Effector memory CD4-positive, alpha-beta T cell (primary cell): ENCODE measurements at regions not wholly inside any gene's neighbourhood (a gene's known extent, or its start where the extent isn't known, plus 50 kb on each side); places are given as distances from the start of the nearest gene placed in this dataset.

Source experiments
- DNase-seq, 3 donors: peaks; one replicate each; pipeline ENCODE4 v3.0.0-alpha.2; 2020
- H3K27ac ChIP-seq: 2 replicates; pipeline ENCODE4 v1.7.0; 2013; ENCODE audit warnings: mild to moderate bottlenecking, low read length, moderate library complexity; ENCODE audit not compliant: insufficient read depth, poor library complexity, severe bottlenecking
- H3K27me3 ChIP-seq: replicated peaks from 2 replicates; pipeline ENCODE4 v1.7.0; 2013; ENCODE audit warnings: mild to moderate bottlenecking, low read length; ENCODE audit not compliant: insufficient read depth, control insufficient read depth, poor library complexity, severe bottlenecking
- H3K36me3 ChIP-seq: 2 replicates; pipeline ENCODE4 v1.7.0; 2013; ENCODE audit warnings: mild to moderate bottlenecking, low read length, moderate library complexity; ENCODE audit not compliant: control insufficient read depth, insufficient read depth
- H3K4me1 ChIP-seq: 2 replicates; pipeline ENCODE4 v1.7.0; 2013; ENCODE audit warnings: low read length, mild to moderate bottlenecking; ENCODE audit not compliant: control insufficient read depth, insufficient read depth, poor library complexity, severe bottlenecking
- H3K4me3 ChIP-seq: 2 replicates; pipeline ENCODE4 v1.7.0; 2013; ENCODE audit warnings: low read length, low read depth, mild to moderate bottlenecking; ENCODE audit not compliant: insufficient read depth, poor library complexity, severe bottlenecking
- H3K9me3 ChIP-seq: 2 replicates; pipeline ENCODE4 v1.7.0; 2013; ENCODE audit warnings: mild to moderate bottlenecking, low read length, moderate library complexity; ENCODE audit not compliant: control insufficient read depth

- no peak for DNase-seq
- no peaks in the 10 kb centered on the region for H3K36me3 ChIP-seq
- no peaks in the 10 kb centered on the region for H3K27me3 ChIP-seq
- H3K4me3 ChIP-seq, result no peak overlapping the region
- H3K9me3 ChIP-seq, result no peaks in the 10 kb centered on the region
- no peaks in the 10 kb centered on the region for H3K4me1 ChIP-seq
- H3K27ac ChIP-seq, result no peak overlapping the region
Measured at GRCh38 chr10:8894148-8894547, 839.7 kb downstream of the GATA3 start.

GRCh38 chr10:8897769-8898168 lies 843.3 kb downstream of the GATA3 start:
- no peaks in the 10 kb centered on the region for H3K4me1 ChIP-seq
- no peaks in the 10 kb centered on the region for H3K9me3 ChIP-seq
- H3K4me3 ChIP-seq, result no peak overlapping the region
- no peaks in the 10 kb centered on the region for H3K36me3 ChIP-seq
- peak overlapping the region; percentile 46 for H3K27ac ChIP-seq
- H3K27me3 ChIP-seq, result no peaks in the 10 kb centered on the region
- DNase-seq, result no peak

- Histone ChIP-seq H3K36me3 (no peaks in the 10 kb centered on the region), H3K27ac (peak overlapping the region; percentile 46), H3K27me3 (no peaks in the 10 kb centered on the region), H3K4me3 (no peak overlapping the region), H3K4me1 (no peaks in the 10 kb centered on the region), H3K9me3 (no peaks in the 10 kb centered on the region)
- no peak for DNase-seq
Measured at GRCh38 chr10:8898745-8899330, 844.4 kb downstream of the GATA3 start.

- H3K27me3 ChIP-seq, result no peaks in the 10 kb centered on the region
- no peak overlapping the region for H3K27ac ChIP-seq
- H3K4me1 ChIP-seq, result no peaks in the 10 kb centered on the region
- H3K36me3 ChIP-seq, result no peaks in the 10 kb centered on the region
- H3K9me3 ChIP-seq, result no peaks in the 10 kb centered on the region
- DNase-seq, result no peak
- no peak overlapping the region for H3K4me3 ChIP-seq
Measured at GRCh38 chr10:8902926-8903325, 848.4 kb downstream of the GATA3 start.

GRCh38 chr10:8908013-8908412 lies 853.5 kb downstream of the GATA3 start:
- Histone ChIP-seq H3K36me3 (no peaks in the 10 kb centered on the region), H3K4me1 (no peaks in the 10 kb centered on the region), H3K9me3 (no peaks in the 10 kb centered on the region), H3K27ac (no peak overlapping the region), H3K27me3 (no peaks in the 10 kb centered on the region), H3K4me3 (no peak overlapping the region)
- DNase-seq, result no peak

- Histone ChIP-seq H3K4me3 (no peak overlapping the region), H3K36me3 (no peaks in the 10 kb centered on the region), H3K27ac (no peak overlapping the region), H3K9me3 (no peaks in the 10 kb centered on the region), H3K4me1 (no peaks in the 10 kb centered on the region), H3K27me3 (no peaks in the 10 kb centered on the region)
- no peak for DNase-seq
Measured at GRCh38 chr10:8910314-8910713, 855.8 kb downstream of the GATA3 start.

- Histone ChIP-seq H3K4me3 (no peak overlapping the region), H3K4me1 (no peaks in the 10 kb centered on the region), H3K36me3 (no peaks in the 10 kb centered on the region), H3K27me3 (no peaks in the 10 kb centered on the region), H3K27ac (no peak overlapping the region), H3K9me3 (no peaks in the 10 kb centered on the region)
- DNase-seq, result no peak
Measured at GRCh38 chr10:8911032-8911431, 856.5 kb downstream of the GATA3 start.

- H3K36me3 ChIP-seq, result no peaks in the 10 kb centered on the region
- H3K9me3 ChIP-seq, result no peaks in the 10 kb centered on the region
Measured at GRCh38 chr10:8912108-8912507, 857.6 kb downstream of the GATA3 start.

GRCh38 chr10:8913720-8914119 lies 859.2 kb downstream of the GATA3 start:
- H3K9me3 ChIP-seq, result no peaks in the 10 kb centered on the region
- no peaks in the 10 kb centered on the region for H3K27me3 ChIP-seq
- no peak for DNase-seq
- H3K36me3 ChIP-seq, result no peaks in the 10 kb centered on the region
- H3K4me3 ChIP-seq, result no peak overlapping the region
- H3K27ac ChIP-seq, result no peak overlapping the region
- H3K4me1 ChIP-seq, result no peaks in the 10 kb centered on the region

More at GRCh38 chr10:8912108-8912507, 857.6 kb downstream of the GATA3 start:
- H3K27me3 ChIP-seq, result no peaks in the 10 kb centered on the region
- DNase-seq, result no peak
- no peak overlapping the region for H3K4me3 ChIP-seq
- no peaks in the 10 kb centered on the region for H3K4me1 ChIP-seq
- no peak overlapping the region for H3K27ac ChIP-seq

- Histone ChIP-seq H3K4me1 (no peaks in the 10 kb centered on the region), H3K9me3 (no peaks in the 10 kb centered on the region), H3K27ac (no peak overlapping the region), H3K4me3 (no peak overlapping the region), H3K27me3 (no peaks in the 10 kb centered on the region), H3K36me3 (no peaks in the 10 kb centered on the region)
- no peak for DNase-seq
Measured at GRCh38 chr10:8919280-8919679, 864.8 kb downstream of the GATA3 start.
